ENCODE measurements at regions not wholly inside any gene's neighbourhood (a gene's known extent, or its start where the extent isn't known, plus 50 kb on each side); places are given as distances from the start of the nearest gene placed in this dataset.
A peak's percentile ranks its signal among the peaks of the same experiment; 100 is the strongest.

DNA sequence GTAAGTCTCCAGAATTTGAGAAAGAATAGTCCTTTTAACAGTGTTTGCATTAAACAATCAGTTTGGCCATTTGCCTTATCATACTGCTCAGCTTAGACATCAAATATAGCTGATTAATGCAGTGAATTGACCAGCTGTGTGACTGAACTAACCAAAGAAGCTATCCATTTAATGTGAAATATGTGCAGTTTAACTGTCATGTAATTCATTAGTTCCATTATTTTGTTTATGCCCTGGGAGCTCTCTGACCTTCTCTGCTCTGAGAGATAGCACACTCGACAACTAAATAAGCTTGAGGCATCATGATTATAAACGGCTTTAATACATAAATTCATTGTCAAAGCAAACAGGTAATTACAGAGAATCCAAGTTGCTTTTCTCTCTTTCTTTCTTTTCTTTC, 324.3 kb upstream of the PCDH7 start:
- Histone ChIP-seq H3K27ac (ENCODE audit: poor library complexity, severe bottlenecking) (no peak overlapping the region), H3K4me3 (ENCODE audit: severe bottlenecking) (no peak overlapping the region), H3K36me3 (ENCODE audit: low read depth) (no peaks in the 10 kb centered on the region), H3K4me1 (ENCODE audit: insufficient read depth, poor library complexity, severe bottlenecking) (peaks cover 4% of the 10 kb centered on the region), H3K27me3 (ENCODE audit: insufficient read depth, poor library complexity, severe bottlenecking) (no peaks in the 10 kb centered on the region), H3K9me3 (ENCODE audit: severe bottlenecking) (no peaks in the 10 kb centered on the region)
- ATAC-seq (ENCODE audit: low read depth) (no peak), DNase-seq (ENCODE audit: low spot score) (no peak)
- TF ChIP-seq, protein P1, sequence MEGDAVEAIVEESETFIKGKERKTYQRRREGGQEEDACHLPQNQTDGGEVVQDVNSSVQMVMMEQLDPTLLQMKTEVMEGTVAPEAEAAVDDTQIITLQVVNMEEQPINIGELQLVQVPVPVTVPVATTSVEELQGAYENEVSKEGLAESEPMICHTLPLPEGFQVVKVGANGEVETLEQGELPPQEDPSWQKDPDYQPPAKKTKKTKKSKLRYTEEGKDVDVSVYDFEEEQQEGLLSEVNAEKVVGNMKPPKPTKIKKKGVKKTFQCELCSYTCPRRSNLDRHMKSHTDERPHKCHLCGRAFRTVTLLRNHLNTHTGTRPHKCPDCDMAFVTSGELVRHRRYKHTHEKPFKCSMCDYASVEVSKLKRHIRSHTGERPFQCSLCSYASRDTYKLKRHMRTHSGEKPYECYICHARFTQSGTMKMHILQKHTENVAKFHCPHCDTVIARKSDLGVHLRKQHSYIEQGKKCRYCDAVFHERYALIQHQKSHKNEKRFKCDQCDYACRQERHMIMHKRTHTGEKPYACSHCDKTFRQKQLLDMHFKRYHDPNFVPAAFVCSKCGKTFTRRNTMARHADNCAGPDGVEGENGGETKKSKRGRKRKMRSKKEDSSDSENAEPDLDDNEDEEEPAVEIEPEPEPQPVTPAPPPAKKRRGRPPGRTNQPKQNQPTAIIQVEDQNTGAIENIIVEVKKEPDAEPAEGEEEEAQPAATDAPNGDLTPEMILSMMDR (IDR thresholded peaks at IDR 0.05; ENCODE audit: poor library complexity, severe bottlenecking) = no peak

DNA sequence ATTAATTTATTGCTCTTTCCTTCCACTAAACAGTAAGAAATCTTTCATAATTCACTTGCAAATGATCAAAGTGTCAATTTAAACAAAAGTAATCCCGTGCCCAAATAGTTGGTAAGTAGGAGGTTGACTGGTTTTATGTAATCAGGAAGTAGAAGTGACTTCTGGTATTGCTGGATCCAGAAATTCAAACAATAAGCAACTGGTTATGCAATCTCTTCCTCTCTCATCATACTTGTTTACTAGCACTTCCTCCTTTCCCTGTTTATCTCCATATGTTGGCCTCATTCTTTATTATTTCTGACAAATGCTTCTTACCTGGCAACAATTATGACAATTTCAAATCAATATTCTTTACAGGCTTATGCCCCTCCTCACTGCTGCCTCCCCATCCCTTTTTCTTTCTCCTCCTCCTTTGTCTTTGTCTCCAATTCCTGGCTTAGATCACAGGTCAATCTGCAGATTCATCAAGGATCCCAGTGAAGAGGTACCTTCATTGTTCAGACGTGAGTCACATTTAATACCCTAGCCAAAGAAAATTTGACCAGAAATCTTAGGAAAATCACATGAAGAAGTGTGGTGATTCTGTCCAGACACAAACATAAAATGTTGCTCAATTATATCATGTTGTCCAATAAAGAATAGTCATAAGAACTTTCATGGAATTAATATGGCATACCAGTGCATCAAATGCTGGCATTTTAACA, 323.2 kb upstream of the PCDH7 start:
- Histone ChIP-seq H3K36me3 (ENCODE audit: low read depth) (no peaks in the 10 kb centered on the region), H3K4me3 (ENCODE audit: severe bottlenecking) (no peak overlapping the region), H3K9me3 (ENCODE audit: severe bottlenecking) (no peaks in the 10 kb centered on the region), H3K27me3 (ENCODE audit: insufficient read depth, poor library complexity, severe bottlenecking) (no peaks in the 10 kb centered on the region), H3K4me1 (ENCODE audit: insufficient read depth, poor library complexity, severe bottlenecking) (peaks cover 4% of the 10 kb centered on the region), H3K27ac (ENCODE audit: poor library complexity, severe bottlenecking) (peak overlapping the region; percentile 14)
- TF ChIP-seq, protein P1 (IDR thresholded peaks at IDR 0.05; ENCODE audit: poor library complexity, severe bottlenecking) = no peak
- DNase-seq (ENCODE audit: low spot score) = no peak
- peak; percentile 46; the same call in 1 of the 3 replicates for ATAC-seq (ENCODE audit: low read depth)

DNA sequence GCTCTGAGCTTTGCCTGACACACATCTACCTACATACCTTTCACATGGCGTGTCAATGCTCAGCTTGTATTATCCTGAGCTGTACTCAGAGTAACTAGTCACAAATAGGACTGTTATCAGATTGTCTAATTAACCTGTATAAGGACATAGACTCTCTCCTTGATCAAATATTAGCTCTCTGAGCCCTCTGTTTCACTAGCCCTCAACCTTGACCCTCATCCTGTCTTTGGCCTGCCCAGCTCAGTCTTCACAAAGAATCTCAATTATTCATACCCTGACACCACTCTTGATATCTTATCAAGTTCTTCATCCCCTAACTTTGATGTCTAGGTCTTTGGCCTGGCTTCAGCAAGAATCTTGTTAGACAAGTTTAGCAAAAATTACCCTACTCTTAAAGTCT, 320.7 kb upstream of the PCDH7 start:
- Histone ChIP-seq H3K27ac (ENCODE audit: poor library complexity, severe bottlenecking) (no peak overlapping the region), H3K4me1 (ENCODE audit: insufficient read depth, poor library complexity, severe bottlenecking) (peaks cover 4% of the 10 kb centered on the region), H3K9me3 (ENCODE audit: severe bottlenecking) (no peaks in the 10 kb centered on the region), H3K27me3 (ENCODE audit: insufficient read depth, poor library complexity, severe bottlenecking) (no peaks in the 10 kb centered on the region), H3K36me3 (ENCODE audit: low read depth) (no peaks in the 10 kb centered on the region), H3K4me3 (ENCODE audit: severe bottlenecking) (no peak overlapping the region)
- DNase-seq (ENCODE audit: low spot score) (no peak), ATAC-seq (ENCODE audit: low read depth) (no peak)
- TF ChIP-seq, protein P1 (IDR thresholded peaks at IDR 0.05; ENCODE audit: poor library complexity, severe bottlenecking) = no peak

DNA sequence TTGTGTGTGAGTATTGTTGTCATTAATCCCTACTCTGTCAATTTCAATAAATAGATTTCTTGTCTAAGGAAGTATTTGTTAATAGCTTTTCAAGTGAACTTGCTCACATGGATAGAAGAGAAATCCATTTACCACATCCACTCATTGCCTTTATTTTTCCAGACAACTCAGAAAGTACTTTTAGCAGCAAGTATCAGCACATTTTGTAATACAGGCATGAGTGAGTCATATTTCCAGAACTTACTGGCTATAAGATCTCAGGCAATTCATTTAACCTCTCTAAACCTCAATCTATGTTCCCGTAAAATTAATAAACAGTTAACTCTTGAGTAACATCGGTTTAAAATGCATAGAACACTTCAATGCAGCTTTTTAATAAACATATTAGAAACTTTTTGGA, 317.9 kb upstream of the PCDH7 start:
- Histone ChIP-seq H3K36me3 (ENCODE audit: low read depth) (no peaks in the 10 kb centered on the region), H3K4me1 (ENCODE audit: insufficient read depth, poor library complexity, severe bottlenecking) (no peaks in the 10 kb centered on the region), H3K27me3 (ENCODE audit: insufficient read depth, poor library complexity, severe bottlenecking) (no peaks in the 10 kb centered on the region), H3K4me3 (ENCODE audit: severe bottlenecking) (no peak overlapping the region), H3K9me3 (ENCODE audit: severe bottlenecking) (no peaks in the 10 kb centered on the region), H3K27ac (ENCODE audit: poor library complexity, severe bottlenecking) (no peak overlapping the region)
- ATAC-seq (ENCODE audit: low read depth) (no peak), DNase-seq (ENCODE audit: low spot score) (no peak)
- TF ChIP-seq, protein P1 (IDR thresholded peaks at IDR 0.05; ENCODE audit: poor library complexity, severe bottlenecking) = no peak

DNA sequence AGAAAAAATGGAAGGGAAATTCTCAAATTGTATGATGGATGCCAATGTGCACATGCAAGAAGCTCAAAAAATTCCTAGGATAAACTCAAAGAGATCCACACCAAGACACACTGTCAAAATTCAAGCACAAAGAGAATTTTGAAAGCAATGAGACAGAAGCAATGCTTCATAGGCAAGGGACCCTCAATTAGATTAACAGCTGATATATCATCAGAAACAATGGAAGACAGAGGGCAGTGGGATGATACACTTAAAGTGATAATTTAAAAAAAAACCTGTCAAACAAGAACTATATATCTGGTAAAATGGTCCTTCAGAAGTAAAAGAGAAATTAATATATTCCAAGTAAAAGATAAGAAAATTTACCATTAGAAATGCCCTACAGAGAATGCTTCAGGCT, 306.3 kb upstream of the PCDH7 start:
- H3K4me1 ChIP-seq (ENCODE audit: insufficient read depth, poor library complexity, severe bottlenecking) = no peaks in the 10 kb centered on the region
- H3K27ac ChIP-seq (ENCODE audit: poor library complexity, severe bottlenecking) = no peak overlapping the region
- H3K27me3 ChIP-seq (ENCODE audit: insufficient read depth, poor library complexity, severe bottlenecking) = no peaks in the 10 kb centered on the region
- DNase-seq (ENCODE audit: low spot score) (no peak), ATAC-seq (ENCODE audit: low read depth) (no peak)
- TF ChIP-seq, protein P1 (IDR thresholded peaks at IDR 0.05; ENCODE audit: poor library complexity, severe bottlenecking) = no peak
- H3K9me3 ChIP-seq (ENCODE audit: severe bottlenecking) = peaks cover 3% of the 10 kb centered on the region
- no peaks in the 10 kb centered on the region for H3K36me3 ChIP-seq (ENCODE audit: low read depth)
- H3K4me3 ChIP-seq (ENCODE audit: severe bottlenecking) = no peak overlapping the region

Measured in RWPE2 (cell line).